ENCODE measurements at regions not wholly inside any gene's neighbourhood (a gene's known extent, or its start where the extent isn't known, plus 50 kb on each side); places are given as distances from the start of the nearest gene placed in this dataset.
"Not testable (repeated sequence)": the region's sequence is repeated elsewhere in the genome, so short reads cannot be mapped to it uniquely, and the experiment has no call there.

- H3K4me1 Mint-ChIP-seq (ENCODE audit: low read depth) = no peaks in the 10 kb centered on the region
- no peak overlapping the region for H3K4me3 Mint-ChIP-seq
- no peak overlapping the region for H3K27ac Mint-ChIP-seq
- H3K36me3 Mint-ChIP-seq (ENCODE audit: low read depth) = no peaks in the 10 kb centered on the region
- no peaks in the 10 kb centered on the region for H3K9me3 Mint-ChIP-seq
- no peaks in the 10 kb centered on the region for H3K27me3 Mint-ChIP-seq (ENCODE audit: low read depth)
Observed at GRCh38 chr3:87541723-87542122, 265.3 kb upstream of the POU1F1 start.

- not testable (repeated sequence) for H3K36me3 Mint-ChIP-seq (ENCODE audit: low read depth); H3K4me3 Mint-ChIP-seq; H3K9me3 Mint-ChIP-seq; H3K27me3 Mint-ChIP-seq (ENCODE audit: low read depth); H3K27ac Mint-ChIP-seq; H3K4me1 Mint-ChIP-seq (ENCODE audit: low read depth)
Observed at GRCh38 chr3:87538722-87539121, 262.3 kb upstream of the POU1F1 start.

GRCh38 chr3:87509401-87509800 lies 233.0 kb upstream of the POU1F1 start:
- no peak overlapping the region for H3K27ac Mint-ChIP-seq
- no peaks in the 10 kb centered on the region for H3K36me3 Mint-ChIP-seq (ENCODE audit: low read depth)
- no peaks in the 10 kb centered on the region for H3K4me1 Mint-ChIP-seq (ENCODE audit: low read depth)
- no peaks in the 10 kb centered on the region for H3K9me3 Mint-ChIP-seq
- no peaks in the 10 kb centered on the region for H3K27me3 Mint-ChIP-seq (ENCODE audit: low read depth)
- H3K4me3 Mint-ChIP-seq = no peak overlapping the region

GRCh38 chr3:87508921-87509320 lies 232.5 kb upstream of the POU1F1 start:
- H3K9me3 Mint-ChIP-seq = no peaks in the 10 kb centered on the region
- H3K4me1 Mint-ChIP-seq (ENCODE audit: low read depth) = no peaks in the 10 kb centered on the region
- H3K36me3 Mint-ChIP-seq (ENCODE audit: low read depth) = no peaks in the 10 kb centered on the region
- H3K4me3 Mint-ChIP-seq = no peak overlapping the region
- H3K27me3 Mint-ChIP-seq (ENCODE audit: low read depth) = no peaks in the 10 kb centered on the region
- no peak overlapping the region for H3K27ac Mint-ChIP-seq

GRCh38 chr3:87507753-87508152 lies 231.4 kb upstream of the POU1F1 start:
- Mint-ChIP-seq H3K36me3 (ENCODE audit: low read depth) (no peaks in the 10 kb centered on the region), H3K27ac (no peak overlapping the region), H3K9me3 (no peaks in the 10 kb centered on the region), H3K4me3 (no peak overlapping the region), H3K4me1 (ENCODE audit: low read depth) (no peaks in the 10 kb centered on the region), H3K27me3 (ENCODE audit: low read depth) (no peaks in the 10 kb centered on the region)

- Mint-ChIP-seq H3K4me3 (no peak overlapping the region), H3K4me1 (ENCODE audit: low read depth) (no peaks in the 10 kb centered on the region), H3K27me3 (ENCODE audit: low read depth) (no peaks in the 10 kb centered on the region), H3K27ac (no peak overlapping the region), H3K9me3 (no peaks in the 10 kb centered on the region), H3K36me3 (ENCODE audit: low read depth) (no peaks in the 10 kb centered on the region)
Observed at GRCh38 chr3:87503900-87504498, 227.6 kb upstream of the POU1F1 start.

GRCh38 chr3:87501076-87501475 lies 224.7 kb upstream of the POU1F1 start:
- H3K27ac Mint-ChIP-seq = no peak overlapping the region
- H3K4me3 Mint-ChIP-seq = no peak overlapping the region
- no peaks in the 10 kb centered on the region for H3K4me1 Mint-ChIP-seq (ENCODE audit: low read depth)
- H3K36me3 Mint-ChIP-seq (ENCODE audit: low read depth) = no peaks in the 10 kb centered on the region
- no peaks in the 10 kb centered on the region for H3K27me3 Mint-ChIP-seq (ENCODE audit: low read depth)
- no peaks in the 10 kb centered on the region for H3K9me3 Mint-ChIP-seq

- Mint-ChIP-seq H3K36me3 (ENCODE audit: low read depth) (no peaks in the 10 kb centered on the region), H3K27ac (no peak overlapping the region), H3K9me3 (no peaks in the 10 kb centered on the region), H3K4me3 (no peak overlapping the region), H3K27me3 (ENCODE audit: low read depth) (no peaks in the 10 kb centered on the region), H3K4me1 (ENCODE audit: low read depth) (no peaks in the 10 kb centered on the region)
Observed at GRCh38 chr3:87498358-87499080, 222.1 kb upstream of the POU1F1 start.

GRCh38 chr3:87495938-87496337 lies 219.6 kb upstream of the POU1F1 start:
- no peaks in the 10 kb centered on the region for H3K9me3 Mint-ChIP-seq
- H3K36me3 Mint-ChIP-seq (ENCODE audit: low read depth) = no peaks in the 10 kb centered on the region
- no peaks in the 10 kb centered on the region for H3K4me1 Mint-ChIP-seq (ENCODE audit: low read depth)
- no peak overlapping the region for H3K4me3 Mint-ChIP-seq
- H3K27me3 Mint-ChIP-seq (ENCODE audit: low read depth) = no peaks in the 10 kb centered on the region
- no peak overlapping the region for H3K27ac Mint-ChIP-seq

GRCh38 chr3:87494264-87494663 lies 217.9 kb upstream of the POU1F1 start:
- Mint-ChIP-seq H3K9me3 (no peaks in the 10 kb centered on the region), H3K27ac (no peak overlapping the region), H3K36me3 (ENCODE audit: low read depth) (no peaks in the 10 kb centered on the region), H3K4me3 (no peak overlapping the region), H3K27me3 (ENCODE audit: low read depth) (no peaks in the 10 kb centered on the region), H3K4me1 (ENCODE audit: low read depth) (no peaks in the 10 kb centered on the region)

- no peak overlapping the region for H3K27ac Mint-ChIP-seq
- H3K9me3 Mint-ChIP-seq = no peaks in the 10 kb centered on the region
- no peaks in the 10 kb centered on the region for H3K4me1 Mint-ChIP-seq (ENCODE audit: low read depth)
- no peaks in the 10 kb centered on the region for H3K27me3 Mint-ChIP-seq (ENCODE audit: low read depth)
- no peak overlapping the region for H3K4me3 Mint-ChIP-seq
- H3K36me3 Mint-ChIP-seq (ENCODE audit: low read depth) = no peaks in the 10 kb centered on the region
Observed at GRCh38 chr3:87491843-87492242, 215.5 kb upstream of the POU1F1 start.

GRCh38 chr3:87489892-87490291 lies 213.5 kb upstream of the POU1F1 start:
- H3K4me1 Mint-ChIP-seq (ENCODE audit: low read depth) = no peaks in the 10 kb centered on the region
- H3K9me3 Mint-ChIP-seq = no peaks in the 10 kb centered on the region
- no peaks in the 10 kb centered on the region for H3K36me3 Mint-ChIP-seq (ENCODE audit: low read depth)
- no peak overlapping the region for H3K4me3 Mint-ChIP-seq
- no peaks in the 10 kb centered on the region for H3K27me3 Mint-ChIP-seq (ENCODE audit: low read depth)
- H3K27ac Mint-ChIP-seq = no peak overlapping the region

GRCh38 chr3:87488765-87489164 lies 212.4 kb upstream of the POU1F1 start:
- H3K4me3 Mint-ChIP-seq = no peak overlapping the region

GRCh38 chr3:87486635-87487034 lies 210.3 kb upstream of the POU1F1 start:
- H3K36me3 Mint-ChIP-seq (ENCODE audit: low read depth); H3K4me3 Mint-ChIP-seq; H3K9me3 Mint-ChIP-seq; H3K27me3 Mint-ChIP-seq (ENCODE audit: low read depth); H3K4me1 Mint-ChIP-seq (ENCODE audit: low read depth); H3K27ac Mint-ChIP-seq: not testable (repeated sequence)

More at GRCh38 chr3:87488765-87489164, 212.4 kb upstream of the POU1F1 start:
- Mint-ChIP-seq H3K9me3 (no peaks in the 10 kb centered on the region), H3K27ac (no peak overlapping the region), H3K36me3 (ENCODE audit: low read depth) (no peaks in the 10 kb centered on the region), H3K27me3 (ENCODE audit: low read depth) (no peaks in the 10 kb centered on the region), H3K4me1 (ENCODE audit: low read depth) (no peaks in the 10 kb centered on the region)

GRCh38 chr3:87486115-87486514 lies 209.7 kb upstream of the POU1F1 start:
- Mint-ChIP-seq H3K4me1 (ENCODE audit: low read depth) (no peaks in the 10 kb centered on the region), H3K27ac (no peak overlapping the region), H3K36me3 (ENCODE audit: low read depth) (no peaks in the 10 kb centered on the region), H3K4me3 (no peak overlapping the region), H3K9me3 (no peaks in the 10 kb centered on the region), H3K27me3 (ENCODE audit: low read depth) (no peaks in the 10 kb centered on the region)

Measured in T-helper 1 cell treated with Interleukin-12 subunit alpha and Interleukin-12 subunit beta and Interleukin-4 antibody, amounts not matched to agents 30 μg/mL and 1 μg/mL, for 36 hours (primary cell).